NCI-H146 treated with DMSO at 0.1 percent for 48 hours (cell line): ENCODE measurements at regions not wholly inside any gene's neighbourhood (a gene's known extent, or its start where the extent isn't known, plus 50 kb on each side); places are given as distances from the start of the nearest gene placed in this dataset.
"Not testable (repeated sequence)": the region's sequence is repeated elsewhere in the genome, so short reads cannot be mapped to it uniquely, and the experiment has no call there.

Experiments used
- DNase-seq: peaks from one replicate; lab custom pipeline; 2025; ENCODE audit not compliant: unreplicated experiment; lab: John Stamatoyannopoulos, UW

DNA sequence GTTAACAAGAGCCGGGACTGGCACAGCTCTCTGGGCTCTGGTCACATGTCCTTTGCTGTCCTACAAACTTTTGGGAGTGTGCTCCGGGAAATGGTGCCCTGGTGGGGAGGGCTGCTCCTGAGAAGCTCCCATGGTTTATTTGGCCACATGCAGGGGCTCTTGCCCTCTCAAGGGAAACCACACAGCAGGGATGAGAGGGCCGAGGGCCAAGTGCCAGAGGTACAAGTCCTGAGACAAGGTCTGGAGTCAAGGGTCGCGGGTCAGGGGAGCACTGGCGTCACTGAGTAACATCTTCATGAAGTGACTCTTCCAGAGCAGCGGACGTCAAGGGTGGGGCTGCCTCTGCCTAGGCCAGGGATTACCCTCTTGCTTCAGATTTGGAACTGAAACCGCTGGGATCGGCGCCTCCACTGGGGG, 1160.6 kb downstream of the TBC1D22A start:
- DNase-seq, result no peak

DNA sequence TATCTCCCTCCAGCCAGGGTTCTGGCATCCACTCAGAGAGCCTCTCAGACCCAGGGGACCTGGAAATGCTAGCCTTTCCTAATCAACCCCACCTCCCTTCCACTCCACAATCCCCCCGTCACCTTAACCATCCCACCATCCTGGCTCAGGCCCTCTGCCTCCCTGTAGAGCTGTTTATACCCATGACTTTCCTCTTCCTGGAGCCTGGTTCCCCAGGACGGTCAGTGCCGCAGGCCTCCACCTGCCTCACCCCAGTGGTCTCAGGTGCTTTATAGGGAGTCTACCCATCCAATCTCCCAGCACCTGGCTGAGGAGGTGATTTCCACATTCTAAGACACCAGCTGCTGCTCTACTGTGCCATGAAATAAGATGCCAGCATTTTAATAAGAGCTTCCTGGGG, 1159.5 kb downstream of the TBC1D22A start:
- DNase-seq, result no peak

DNA sequence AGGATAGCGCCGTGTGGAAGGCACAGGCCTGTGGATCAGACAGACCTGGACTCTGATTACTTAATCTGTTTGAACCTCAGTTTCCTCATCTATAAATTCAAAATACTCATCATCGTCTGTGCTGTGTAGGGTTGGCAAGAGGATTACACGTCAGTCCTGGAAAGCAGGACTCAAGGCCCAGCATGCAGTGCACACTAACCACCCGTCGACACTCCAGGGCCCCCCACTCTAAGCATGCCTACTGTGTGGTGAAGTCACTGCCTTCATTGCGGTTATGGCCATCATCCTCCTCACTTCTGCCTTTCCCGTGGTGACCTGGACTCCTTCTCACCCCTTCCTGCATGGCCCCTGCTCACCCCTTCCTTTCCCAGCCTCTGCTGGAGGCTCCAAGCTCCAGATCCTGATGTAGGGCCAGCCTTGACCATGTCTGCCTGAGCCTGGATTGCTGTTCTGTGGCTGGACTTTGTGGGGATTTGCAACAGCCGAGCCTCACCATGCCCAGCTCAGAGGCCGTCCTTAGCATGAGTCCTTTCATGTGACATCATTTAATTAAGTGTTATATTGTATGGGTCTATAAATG, 1158.0 kb downstream of the TBC1D22A start:
- DNase-seq, result no peak

DNA sequence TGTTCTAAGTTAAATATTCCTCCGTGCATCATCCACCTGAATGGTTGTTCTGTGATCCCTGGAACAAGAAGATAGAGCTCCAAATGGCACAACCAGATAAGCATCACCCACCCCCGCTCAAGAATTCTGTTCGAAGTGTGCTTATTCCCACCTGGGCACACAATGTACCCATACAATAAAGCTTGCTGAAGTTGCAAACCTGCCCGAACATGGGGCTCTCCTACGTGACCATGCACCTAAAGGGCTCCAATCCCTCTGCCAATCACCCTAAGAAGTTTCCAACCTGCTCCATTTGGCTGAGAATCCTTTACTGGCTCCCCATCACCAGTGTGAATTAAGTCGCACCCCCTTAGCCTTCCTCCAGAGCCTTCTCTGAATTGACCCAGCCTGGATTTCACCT, 1157.4 kb downstream of the TBC1D22A start:
- no peak for DNase-seq

DNA sequence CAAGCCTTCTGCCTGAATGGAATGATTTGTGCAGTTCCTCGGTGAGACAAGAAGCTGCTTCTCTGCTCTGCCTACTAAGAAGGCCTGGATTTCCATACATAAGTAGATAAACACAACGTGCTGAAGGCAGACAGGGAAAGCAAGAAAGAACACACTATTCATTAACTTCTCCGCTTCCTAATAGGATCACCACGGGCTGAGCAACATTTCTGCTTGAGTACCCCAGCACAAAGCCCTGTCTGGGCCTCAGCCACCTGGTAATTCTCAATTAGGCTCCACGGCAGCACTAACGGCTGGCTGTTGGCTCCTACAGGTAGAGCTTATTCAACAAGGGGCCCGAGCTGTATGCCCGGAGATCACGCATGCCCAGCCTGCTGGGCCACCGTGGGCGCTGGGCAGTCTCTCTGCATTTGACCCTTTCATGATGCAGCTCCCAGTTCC, 1156.6 kb downstream of the TBC1D22A start:
- peak; percentile 64 for DNase-seq

DNA sequence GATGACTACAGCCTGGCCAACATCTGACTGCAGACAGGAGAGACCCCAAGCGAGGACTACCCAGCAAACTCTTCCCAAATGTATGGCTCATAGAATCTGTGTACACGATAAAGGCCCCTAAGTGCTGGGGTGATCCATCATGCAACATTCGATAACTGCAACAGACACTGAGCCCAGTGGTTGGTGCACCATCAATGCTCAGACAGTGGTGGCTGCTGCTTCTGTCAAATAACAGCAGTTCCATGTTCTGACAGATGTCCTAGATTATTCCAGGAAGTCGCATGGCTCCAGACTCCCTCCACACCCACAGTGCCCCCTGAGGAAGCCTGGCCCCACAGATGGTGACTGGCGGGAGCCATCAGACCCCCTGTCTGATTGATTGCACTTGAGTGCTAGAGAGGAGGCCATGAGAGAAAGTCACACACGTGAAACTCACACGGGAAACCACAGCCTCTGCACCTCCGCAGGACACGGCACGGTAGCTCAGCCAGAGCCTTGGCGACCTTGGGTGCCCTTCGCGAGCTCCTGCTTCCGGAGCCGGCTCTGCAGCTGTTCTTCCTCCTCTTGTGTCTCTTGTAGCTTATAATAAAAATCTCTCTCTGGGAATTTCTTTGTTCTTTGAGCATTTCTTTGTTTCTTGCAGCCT, 1155.9 kb downstream of the TBC1D22A start:
- DNase-seq, result no peak

DNA sequence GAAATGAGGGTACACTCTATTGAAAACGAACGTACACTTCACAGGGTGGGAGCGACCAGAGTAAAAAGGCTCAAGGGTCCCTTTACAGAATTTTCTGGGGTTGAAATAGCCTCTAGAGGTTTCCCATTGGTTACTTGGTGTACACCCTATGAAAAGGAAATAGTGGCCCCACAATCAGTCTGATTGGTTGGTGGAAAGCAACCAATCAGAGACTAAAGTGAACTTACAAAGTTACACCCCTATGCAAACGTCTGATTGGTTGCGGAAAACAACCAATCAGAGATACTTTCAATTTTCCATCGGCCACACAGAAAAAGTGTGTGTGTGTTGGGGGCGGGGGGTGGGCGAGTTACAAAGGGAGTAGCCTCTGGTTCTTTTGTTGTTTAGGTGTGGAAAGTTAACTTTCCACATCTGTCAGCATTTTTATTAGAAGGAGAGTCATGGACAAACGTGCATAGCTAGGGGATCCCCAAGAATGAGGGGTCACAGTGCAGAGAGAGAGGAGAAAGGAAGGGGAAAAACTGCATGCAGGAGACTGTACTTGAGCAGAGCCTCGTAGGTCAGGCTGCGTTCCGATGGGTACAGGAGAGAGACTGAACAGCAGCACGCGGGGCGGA, 1152.1 kb downstream of the TBC1D22A start:
- no peak for DNase-seq

DNA sequence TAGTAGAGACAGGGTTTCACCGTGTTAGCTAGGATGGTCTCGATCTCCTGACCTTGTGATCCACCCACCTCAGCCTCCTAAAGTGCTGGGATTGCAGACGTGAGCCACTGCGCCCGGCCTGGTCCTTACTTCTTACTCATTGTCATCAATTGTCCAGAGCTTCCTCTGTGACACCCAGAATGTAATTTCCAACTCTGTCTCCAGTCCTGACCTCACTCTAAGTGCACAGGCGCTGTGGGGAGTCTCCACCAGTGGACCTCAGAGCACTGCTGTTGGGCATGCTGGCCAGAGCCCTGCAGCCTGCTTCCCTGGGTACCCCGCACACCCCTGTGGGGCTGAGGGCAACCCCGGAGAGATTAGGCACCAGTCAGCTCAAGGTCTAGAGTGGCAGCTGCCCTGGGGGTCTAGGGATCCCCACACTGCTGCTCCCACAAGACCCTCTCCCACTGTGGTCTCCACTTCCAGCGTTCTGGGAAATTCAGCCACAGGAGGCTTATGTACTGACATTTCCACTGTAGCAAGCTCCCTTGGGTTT, 1140.3 kb downstream of the TBC1D22A start:
- no peak for DNase-seq

DNA sequence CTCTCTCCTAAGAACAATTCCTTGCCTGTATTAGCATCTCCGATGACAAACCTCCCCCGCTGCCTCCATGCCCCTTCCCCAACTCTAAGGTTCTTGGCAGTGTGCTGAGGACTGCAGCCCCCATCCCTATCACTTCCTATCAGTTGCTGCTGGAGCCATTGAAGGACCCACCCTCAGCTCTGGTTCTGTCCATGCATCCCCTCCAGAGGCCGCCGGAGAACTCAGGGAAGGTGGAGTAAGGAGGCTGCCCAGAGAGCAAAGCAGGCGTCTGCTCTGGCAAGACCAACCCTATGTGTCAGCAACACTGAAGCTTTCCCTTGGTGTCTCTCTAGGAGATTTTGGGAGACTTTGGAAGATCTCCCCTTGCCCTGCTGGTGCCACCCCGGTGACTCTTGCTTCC, 1139.5 kb downstream of the TBC1D22A start:
- no peak for DNase-seq

DNA sequence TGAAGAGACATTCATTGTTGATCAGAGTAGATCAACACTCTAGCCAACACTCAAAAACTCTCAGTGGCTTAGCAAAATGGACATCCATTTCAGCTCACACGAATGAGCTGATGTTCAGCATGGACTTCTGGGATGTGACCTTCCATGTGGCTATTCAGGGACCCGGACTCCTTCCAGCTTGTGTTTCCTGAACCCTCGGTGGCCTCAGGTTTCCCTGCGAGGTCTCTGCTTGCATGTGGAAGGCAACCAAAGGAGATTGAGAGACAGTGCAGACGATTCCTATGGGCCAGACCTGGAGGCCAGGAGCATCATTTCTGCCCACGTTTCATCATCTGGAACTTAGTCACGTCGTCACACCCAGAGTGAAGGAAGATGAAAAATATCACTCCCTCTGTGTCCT, 1137.4 kb downstream of the TBC1D22A start:
- no peak for DNase-seq

DNA sequence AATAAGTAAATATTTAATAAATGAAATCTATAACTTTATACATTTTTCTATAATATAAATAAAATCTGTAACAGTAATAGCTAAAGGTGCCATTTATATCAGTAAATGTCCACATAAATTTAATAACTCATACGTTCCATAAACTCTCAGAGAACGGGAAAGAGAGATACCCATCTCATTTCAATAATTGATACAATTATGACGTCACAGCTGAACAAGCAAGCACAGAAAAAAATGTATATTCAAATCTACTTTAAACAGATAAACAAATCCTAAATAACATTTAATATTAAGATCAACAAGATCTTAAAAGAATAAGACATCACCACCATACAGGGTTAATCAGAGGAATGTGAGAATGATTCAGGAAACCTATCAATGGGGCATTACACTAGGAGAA, 1136.5 kb downstream of the TBC1D22A start:
- DNase-seq, result no peak

DNA sequence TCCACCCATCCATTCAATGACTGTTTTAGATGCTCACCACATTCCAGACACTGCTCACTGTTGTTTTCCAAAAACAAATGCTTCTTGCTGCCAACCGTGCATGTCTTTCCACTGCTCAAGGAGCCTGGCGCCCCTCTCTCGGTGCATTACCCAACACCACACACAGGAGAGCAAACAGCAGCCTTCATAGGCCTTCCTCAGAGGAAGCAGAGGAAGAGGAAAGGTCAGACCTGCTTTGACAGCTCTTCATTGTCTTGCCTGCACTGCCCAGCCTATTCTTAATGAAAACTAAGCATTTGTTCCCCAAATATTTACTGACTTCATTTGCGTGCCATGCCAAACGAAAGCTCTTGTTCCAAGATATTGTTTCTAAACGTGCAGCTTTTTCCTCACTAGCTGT, 1129.2 kb downstream of the TBC1D22A start:
- DNase-seq, result no peak

DNA sequence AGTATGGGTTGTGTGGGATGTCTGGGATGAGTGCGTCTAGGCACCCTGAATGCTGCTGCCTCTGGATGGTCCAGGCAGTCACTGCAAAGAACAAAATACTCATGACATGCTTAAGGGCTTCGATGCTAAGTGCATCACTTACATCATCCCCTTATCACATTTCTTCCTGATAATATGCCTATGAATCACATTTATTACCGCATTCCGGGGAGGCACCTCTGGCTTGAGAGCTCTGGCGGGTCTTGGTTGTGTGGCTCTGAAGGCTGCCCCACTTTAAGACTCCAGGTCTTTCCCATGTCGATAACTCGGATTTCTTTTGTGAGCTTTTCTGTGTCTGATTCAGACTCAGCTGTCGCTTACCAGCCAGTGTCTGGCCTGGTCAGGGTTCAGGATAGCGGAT, 1126.4 kb downstream of the TBC1D22A start:
- DNase-seq, result no peak

DNA sequence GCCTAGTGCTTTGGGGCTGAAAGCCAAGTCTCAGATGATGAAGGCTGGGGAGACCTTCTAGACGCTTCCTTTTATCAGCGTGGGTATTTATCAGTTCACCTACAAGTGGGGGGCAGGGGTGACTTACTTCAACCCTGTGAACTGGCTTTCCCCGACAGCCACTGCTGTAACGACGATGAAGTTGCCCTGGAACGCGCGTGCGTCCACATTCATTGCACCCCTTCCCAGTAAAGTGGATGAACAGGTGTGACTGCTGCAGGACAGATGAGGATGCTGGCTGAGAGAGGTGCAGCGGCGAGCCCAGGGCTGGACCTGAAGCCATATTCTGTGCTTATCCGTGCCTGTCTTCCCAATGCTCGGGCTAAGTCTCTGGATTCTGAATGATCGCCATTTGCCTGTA, 1122.3 kb downstream of the TBC1D22A start:
- DNase-seq, result no peak

DNA sequence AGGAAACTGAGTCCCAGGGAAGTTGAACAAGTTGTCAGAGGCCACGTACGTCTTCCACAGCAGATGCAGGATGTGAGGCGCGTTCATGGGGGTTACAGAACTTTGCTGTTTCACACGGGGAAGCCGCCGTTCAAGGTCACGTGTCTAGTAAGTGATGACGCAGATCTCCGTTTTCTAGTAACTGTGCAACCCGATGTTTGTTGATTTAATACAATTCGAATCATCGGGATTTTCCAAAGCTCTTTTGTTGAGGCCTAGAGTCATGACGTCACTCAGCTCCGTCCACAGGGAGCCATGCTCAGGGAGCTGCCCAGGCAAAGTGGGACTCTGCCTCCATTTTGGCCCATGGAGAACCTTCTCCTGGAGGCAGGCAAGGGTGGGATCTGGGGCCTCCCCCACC, 1121.8 kb downstream of the TBC1D22A start:
- DNase-seq, result no peak

DNA sequence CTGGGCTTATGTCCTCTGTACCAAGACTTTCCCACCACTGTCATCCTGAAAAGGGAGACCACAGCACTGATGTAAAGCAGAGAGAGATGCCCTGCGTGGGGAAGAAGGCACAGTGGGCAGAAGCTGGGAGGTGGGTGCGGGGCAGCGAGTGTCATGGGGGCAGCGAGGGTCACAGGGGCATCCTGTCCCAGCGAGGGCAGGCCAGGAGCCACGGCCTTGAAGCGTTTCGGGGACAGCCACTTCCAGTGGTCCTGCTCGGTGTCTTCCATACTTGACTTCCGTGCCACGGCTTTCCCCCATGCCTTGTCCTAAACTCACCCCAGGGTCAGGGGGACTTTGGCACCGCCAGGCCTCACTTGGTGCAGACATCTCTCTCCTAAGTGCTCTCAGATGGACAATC, 1121.3 kb downstream of the TBC1D22A start:
- no peak for DNase-seq

DNA sequence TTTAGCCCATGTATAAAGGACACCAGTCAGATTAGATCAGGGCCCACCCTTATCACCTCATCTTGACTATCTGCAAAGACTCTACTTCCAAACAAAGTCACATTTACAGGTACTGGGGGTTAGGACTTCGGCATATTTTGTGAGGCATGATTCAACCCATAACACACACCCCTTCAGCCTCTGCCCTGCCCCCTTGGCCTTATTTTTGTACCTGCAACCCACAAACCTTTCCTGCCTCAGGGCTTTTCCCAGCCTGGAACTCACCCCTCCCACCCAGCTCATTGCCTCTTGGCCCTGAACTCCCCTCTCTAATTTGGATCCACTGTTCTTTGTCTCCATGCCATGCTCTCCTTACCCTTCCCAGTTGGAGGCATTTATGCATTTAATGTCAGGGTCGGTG, 1116.9 kb downstream of the TBC1D22A start:
- no peak for DNase-seq

DNA sequence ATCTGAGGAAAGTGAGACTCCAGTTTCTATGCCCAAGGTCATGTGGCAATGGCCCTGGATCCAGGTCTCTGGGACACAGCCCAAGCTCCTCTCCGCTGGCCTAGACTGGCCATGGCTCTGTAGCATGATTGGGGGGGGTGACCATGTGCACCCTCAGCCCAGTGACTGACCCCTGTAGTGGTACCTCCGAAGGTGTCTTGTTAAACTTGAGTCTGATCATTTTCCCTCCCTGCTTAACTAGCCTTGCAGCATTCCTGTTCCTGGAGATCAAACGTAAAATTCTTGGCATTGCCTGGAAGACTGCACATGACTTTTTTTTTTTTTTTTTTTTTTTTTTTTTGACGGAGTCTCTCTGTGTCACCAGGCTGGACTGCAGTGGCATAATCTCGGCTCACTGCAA, 1116.0 kb downstream of the TBC1D22A start:
- no peak for DNase-seq

DNA sequence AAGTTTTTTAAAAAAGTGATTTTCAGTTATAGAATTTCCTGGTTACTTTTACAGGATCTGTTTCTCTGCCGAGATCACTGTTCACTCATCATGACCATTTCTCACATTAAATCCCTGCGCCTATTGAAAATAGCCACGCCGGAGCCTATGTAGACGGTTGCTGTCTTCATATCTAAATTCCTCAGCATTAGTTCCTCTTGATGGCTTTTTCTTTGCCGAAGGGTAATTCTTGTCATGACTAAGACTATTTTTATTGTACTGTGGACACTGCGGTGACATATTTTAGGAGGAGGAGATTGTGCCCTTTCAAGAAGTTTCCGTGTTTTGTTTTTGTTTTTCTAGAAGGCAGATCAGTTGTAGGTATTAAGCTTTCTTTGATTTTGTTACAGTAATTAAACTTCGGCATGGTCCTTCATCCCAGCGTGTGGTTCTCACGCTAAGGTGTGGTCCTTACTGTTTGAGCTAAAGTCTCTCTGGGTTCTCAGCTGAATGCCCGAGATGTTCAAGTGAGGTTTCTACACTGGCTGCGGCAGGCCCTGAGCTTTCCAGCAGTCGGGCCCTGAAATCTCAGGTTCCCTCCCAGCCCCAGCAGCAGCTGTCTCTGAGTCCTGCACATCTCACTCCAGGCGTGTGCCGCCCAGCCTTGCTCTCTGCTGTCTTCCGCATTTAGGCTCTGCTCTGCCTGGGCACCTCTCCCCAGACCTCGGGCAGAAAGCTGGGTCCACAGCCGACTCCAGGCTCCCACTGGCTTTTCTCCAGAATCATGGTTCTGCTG, 1110.5 kb downstream of the TBC1D22A start:
- DNase-seq, result no peak

DNA sequence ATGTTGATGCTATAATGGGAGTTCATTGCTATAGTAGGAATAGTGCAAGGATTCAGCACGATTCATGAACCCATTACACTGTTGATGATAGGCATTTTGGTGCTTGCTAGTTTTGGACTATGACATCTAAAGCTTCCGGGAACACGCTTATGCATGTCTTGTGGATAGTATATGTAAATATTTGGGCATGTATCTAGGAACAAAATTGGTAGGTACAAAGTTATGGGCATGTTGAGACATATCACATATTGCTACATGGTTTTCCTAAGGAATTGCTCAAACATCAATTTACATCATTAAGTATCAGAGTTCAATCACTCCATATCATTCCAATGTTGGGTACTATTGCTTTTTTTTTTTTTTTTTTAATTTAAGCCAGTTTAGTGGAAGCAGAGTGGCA, 1103.2 kb downstream of the TBC1D22A start:
- DNase-seq, result no peak

DNA sequence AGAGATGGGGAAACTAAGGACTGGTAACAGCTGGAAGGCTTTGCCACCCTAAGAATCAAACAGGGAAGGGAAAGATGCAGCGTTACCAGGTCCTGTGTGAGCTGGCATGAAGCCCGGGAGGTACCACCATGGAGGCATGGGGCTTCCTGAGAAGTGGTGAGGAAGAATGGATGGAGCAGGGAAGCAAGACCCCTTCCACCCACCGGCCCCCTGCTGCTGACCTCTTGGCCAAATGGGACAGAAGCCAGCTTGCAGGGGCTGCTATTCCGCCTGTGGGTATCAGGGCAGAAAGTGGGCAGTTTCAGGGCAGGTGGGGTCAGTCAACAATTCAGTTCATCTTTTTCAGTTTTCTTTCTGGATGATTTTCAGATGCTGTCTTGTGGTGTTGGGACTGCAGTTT, 1099.9 kb downstream of the TBC1D22A start:
- no peak for DNase-seq

DNA sequence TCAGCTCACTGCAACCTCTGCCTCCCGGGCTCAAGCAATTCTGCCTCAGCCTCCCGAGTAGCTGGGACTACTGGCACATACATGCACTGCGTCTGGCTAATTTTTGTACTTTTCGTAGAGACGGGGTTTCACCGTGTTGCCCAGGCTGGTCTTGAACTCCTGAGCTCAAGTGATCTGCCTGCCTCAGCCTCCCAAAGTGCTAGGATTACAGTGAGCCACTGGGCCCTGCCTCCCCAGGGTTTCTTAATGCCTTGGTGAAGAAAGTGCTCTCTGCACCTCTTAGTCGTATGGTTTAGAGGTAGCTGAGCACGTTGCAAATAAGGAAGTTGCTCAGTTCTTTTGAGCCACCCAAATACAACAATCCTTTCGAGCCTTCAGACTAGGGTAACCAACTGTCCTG, 1098.5 kb downstream of the TBC1D22A start:
- not testable (repeated sequence) for DNase-seq
